GM13977 (cell line): ENCODE measurements at regions not wholly inside any gene's neighbourhood (a gene's known extent, or its start where the extent isn't known, plus 50 kb on each side); places are given as distances from the start of the nearest gene placed in this dataset.
"Not testable (repeated sequence)": the region's sequence is repeated elsewhere in the genome, so short reads cannot be mapped to it uniquely, and the experiment has no call there.

ENCODE experiments used
- DNase-seq: peaks from one replicate; pipeline ENCODE4 v3.0.0; 2012; ENCODE audit warnings: low spot score
- CTCF ChIP-seq: IDR thresholded peaks from 2 replicates; pipeline ENCODE4 v1.5.1; 2012; ENCODE audit warnings: mild to moderate bottlenecking, control low read depth; ENCODE audit not compliant: insufficient read depth; ENCODE audit errors: extremely low read depth, missing control alignments
- in situ Hi-C: fragments of 300-500 bp; cut with MboI; formaldehyde crosslinking; loops from one replicate; pipeline ENCODE4 v1.12.0; 2022; ENCODE audit warnings: low sequenced_read_pairs, low pct_unique_long_range_greater_than_20kb, mixed read lengths, inconsistent platforms; ENCODE audit not compliant: unreplicated experiment

GRCh38 chr5:51802551-51803184 is 419.4 kb downstream of the ISL1 start:
- TF ChIP-seq CTCF = no peak
- no peak for DNase-seq
- in situ Hi-C loops = no loop called here

DNA sequence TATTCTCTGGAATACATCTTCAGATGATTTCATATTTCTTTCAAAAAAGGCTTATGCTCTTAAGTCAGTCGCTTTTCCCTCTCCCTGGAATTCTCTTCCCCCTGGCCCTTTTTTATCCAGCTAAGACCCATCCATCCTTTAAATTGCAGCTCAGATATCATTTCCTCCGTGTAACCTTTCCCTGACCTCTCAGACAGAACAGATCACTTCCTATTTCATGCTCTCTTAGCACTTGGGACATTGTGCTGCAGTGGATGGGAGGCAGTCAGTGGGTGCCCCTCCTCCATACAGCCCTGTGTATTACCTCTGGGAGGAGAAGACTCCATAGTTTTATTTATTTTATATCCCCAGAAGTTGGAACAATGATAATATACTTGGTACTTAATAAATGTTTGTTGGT is 423.4 kb downstream of the ISL1 start:
- no peak for DNase-seq
- in situ Hi-C loops = no loop called here
- no peak for TF ChIP-seq CTCF

GRCh38 chr5:51810592-51810991 is 427.3 kb downstream of the ISL1 start:
- in situ Hi-C loops = no loop called here
- TF ChIP-seq CTCF = no peak
- no peak for DNase-seq

- no peak for DNase-seq
- in situ Hi-C loops = no loop called here
- TF ChIP-seq CTCF = no peak
Measured at GRCh38 chr5:51811883-51812471, 428.7 kb downstream of the ISL1 start.

DNA sequence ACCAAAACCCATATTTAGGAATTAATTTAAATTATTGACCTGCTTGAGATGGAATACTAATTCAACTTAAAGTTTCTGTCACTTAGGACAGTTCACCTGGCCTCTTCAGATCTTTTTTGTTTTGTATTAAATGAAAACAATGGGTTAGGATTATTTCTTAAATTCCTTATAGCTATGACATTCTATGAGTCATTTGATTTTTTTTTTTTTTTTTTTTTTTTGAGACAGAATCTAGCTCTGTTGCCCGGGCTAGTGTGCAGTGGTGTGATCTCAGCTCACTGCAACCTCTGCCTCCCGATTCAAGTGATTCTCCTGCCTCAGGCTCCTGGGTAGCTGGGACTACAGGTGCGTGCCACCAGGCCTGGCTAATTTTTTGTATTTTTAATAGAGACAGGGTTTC is 431.6 kb downstream of the ISL1 start:
- in situ Hi-C loops, DNase-seq: not testable (repeated sequence)

GRCh38 chr5:51816427-51816826 is 433.2 kb downstream of the ISL1 start:
- no peak for TF ChIP-seq CTCF
- in situ Hi-C loops = no loop called here
- DNase-seq = no peak

- no peak for TF ChIP-seq CTCF
- DNase-seq = no peak
Measured at GRCh38 chr5:51821697-51822096, 438.4 kb downstream of the ISL1 start.

More at GRCh38 chr5:51821697-51822096, 438.4 kb downstream of the ISL1 start:
- in situ Hi-C loops = no loop called here
